D721Med (cell line): ENCODE measurements at regions not wholly inside any gene's neighbourhood (a gene's known extent, or its start where the extent isn't known, plus 50 kb on each side); places are given as distances from the start of the nearest gene placed in this dataset.

Experiments
- DNase-seq: peaks from one replicate; pipeline ENCODE4 v3.0.0; 2011; ENCODE audit warnings: low spot score; ENCODE audit not compliant: insufficient read length
- FAIRE-seq: peaks from 2 replicates; lab custom pipeline; 2011; peaks lifted over from hg19 to GRCh38; lab: Jason Lieb, UNC
- TF ChIP-seq, protein P1 (sequence below): IDR thresholded peaks from 2 replicates; pipeline ENCODE4 v1.5.1; 2012; ENCODE audit warnings: mild to moderate bottlenecking, control low read depth; ENCODE audit not compliant: insufficient read depth; ENCODE audit errors: missing control alignments

DNA sequence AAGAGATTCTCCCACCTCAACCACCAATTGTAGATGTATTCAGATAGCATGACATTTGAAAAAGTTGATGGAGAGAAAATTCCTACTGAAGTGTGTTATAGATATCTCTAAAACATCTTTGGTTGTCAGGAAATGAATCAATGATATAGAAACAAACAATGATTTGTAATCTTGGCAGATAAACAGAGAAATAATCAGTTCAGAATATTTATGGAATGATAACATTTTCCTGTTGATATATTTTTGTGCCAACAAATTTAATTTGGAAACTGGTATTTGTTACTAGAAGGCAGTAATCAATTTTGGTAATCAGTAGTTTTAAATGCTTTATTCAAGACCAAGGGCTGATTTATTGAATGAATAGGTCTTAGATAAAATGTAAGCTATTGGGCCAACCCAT lies 695.6 kb downstream of the USP25 start:
- no peak for FAIRE-seq
- TF ChIP-seq, protein P1, sequence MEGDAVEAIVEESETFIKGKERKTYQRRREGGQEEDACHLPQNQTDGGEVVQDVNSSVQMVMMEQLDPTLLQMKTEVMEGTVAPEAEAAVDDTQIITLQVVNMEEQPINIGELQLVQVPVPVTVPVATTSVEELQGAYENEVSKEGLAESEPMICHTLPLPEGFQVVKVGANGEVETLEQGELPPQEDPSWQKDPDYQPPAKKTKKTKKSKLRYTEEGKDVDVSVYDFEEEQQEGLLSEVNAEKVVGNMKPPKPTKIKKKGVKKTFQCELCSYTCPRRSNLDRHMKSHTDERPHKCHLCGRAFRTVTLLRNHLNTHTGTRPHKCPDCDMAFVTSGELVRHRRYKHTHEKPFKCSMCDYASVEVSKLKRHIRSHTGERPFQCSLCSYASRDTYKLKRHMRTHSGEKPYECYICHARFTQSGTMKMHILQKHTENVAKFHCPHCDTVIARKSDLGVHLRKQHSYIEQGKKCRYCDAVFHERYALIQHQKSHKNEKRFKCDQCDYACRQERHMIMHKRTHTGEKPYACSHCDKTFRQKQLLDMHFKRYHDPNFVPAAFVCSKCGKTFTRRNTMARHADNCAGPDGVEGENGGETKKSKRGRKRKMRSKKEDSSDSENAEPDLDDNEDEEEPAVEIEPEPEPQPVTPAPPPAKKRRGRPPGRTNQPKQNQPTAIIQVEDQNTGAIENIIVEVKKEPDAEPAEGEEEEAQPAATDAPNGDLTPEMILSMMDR = no peak
- no peak for DNase-seq

DNA sequence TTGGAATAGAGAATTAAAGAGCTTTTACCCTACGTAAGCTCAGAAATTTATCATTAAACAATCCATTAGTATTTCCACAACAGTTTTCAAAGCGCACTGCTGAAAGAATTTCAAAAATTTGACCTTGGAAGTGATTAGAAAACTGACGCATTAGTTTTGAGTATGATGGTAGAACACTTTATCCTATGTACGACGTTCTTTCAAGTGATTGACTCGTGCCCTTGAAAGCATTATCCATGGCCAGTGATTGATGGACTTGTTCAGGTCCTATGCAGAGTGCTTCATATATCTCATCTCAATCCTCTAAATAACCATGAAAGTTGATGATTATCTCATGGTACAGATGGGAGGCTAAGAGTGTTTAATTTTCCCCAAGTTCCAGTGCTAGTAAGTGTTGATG lies 697.2 kb downstream of the USP25 start:
- no peak for FAIRE-seq
- TF ChIP-seq, protein P1 = no peak
- no peak for DNase-seq

DNA sequence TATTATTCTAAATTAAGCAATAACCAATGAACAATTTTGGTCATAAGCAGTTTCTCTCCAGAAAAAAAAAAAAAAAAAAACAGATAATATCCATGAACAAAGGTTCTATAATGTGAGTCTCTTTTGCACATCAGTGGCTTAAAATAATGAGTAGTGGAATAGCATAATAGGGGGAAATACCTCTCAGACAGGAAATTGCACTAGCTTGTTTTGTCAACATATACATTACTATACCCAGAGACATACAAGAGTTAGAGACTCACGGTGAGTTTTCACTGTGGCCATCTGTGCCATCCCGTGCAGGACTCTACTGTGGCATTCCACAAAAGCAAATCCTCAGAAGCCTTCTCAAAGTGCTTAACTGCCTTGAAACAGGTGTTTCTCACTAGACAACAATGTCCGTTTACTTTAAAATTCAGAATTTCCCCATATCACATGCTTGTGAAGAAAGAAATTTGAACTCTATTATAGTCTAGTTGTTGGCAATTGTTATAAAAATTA lies 697.9 kb downstream of the USP25 start:
- FAIRE-seq (no peak), DNase-seq (no peak)
- TF ChIP-seq, protein P1 = no peak

DNA sequence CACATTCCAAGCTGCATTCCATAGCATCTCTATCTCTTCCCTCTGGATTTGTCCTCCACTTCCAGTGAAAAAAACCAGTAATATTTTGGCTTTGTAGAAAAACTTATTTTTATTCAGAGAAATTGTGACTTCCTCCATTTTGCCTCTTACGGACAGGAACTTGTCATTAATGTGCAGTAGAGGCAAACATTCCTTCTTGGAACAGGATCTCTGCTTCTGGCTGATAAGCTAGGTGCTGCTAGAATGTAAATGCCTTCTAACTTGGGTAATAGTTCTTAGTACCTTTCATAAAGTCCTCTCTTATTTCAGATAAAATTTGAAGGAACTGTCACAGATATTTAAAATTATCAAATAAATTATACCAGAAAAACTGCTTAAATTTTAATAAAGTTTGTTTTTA lies 707.8 kb downstream of the USP25 start:
- DNase-seq (no peak), FAIRE-seq (no peak)
- TF ChIP-seq, protein P1 = no peak

DNA sequence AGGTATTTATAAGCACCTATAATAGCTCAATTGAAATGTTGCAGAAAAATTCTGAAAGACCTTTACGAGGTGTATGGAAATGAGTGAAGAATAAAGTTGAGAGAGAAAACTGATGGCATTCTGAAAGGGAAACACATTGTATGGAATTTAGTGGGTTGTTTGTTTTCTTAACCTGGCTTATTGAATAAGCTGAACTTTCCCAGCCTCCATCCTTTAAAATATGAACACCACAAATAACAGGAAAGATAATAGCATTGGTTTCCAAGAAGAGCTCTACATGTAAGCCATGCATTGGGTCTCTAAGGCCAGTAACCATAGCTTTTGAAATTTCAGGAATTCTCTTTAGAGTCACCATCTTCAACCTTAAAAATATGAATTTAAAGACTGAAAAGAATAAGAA lies 709.0 kb downstream of the USP25 start:
- TF ChIP-seq, protein P1 = no peak

DNA sequence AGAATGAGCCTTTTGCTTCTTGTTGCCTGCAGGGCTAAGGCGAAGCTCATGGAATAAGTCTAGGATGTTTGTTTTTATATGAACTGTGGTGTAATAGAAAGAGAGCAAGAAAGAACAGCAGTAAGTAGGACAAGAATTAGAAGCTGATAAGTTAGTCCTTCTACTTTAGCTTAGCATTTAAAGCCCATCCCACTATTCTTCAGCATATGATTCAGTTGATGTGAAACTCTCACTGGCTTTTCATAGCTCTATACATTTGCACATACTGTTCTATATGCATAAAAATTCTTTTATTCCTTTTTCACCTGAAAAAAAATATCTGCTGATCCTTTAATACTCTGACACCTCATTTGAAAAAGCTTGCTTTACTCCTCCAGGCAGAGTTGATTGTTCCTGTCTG lies 712.0 kb downstream of the USP25 start:
- DNase-seq (no peak), FAIRE-seq (no peak)
- TF ChIP-seq, protein P1 = no peak

More for the DNA sequence above, 709.0 kb downstream of the USP25 start:
- no peak for FAIRE-seq
- no peak for DNase-seq

DNA sequence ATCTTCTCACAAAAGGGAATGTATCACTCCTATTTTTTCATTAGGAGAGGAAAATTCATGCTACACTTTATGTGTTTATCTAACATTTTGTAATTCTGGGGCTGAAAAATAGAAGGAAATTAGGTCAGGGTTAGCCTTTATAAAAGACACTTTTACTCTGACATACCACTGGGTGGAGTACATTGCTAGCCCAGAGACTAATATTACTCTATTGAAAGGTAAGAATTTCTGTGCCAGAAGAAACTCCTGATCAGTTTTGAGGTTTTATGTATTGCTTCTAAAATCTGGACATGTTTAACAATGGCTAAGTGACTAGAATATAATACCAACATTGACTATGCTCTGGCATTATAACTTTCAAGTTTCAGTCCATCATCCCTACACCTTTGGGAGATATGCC lies 724.6 kb downstream of the USP25 start:
- DNase-seq = no peak
- FAIRE-seq = no peak
- TF ChIP-seq, protein P1 = peak; percentile 28
